Fibroblast of lung (primary cell): ENCODE measurements at regions not wholly inside any gene's neighbourhood (a gene's known extent, or its start where the extent isn't known, plus 50 kb on each side); places are given as distances from the start of the nearest gene placed in this dataset.
"Not testable (repeated sequence)": the region's sequence is repeated elsewhere in the genome, so short reads cannot be mapped to it uniquely, and the experiment has no call there.

Source experiments
- DNase-seq, 2 donors: peaks; one replicate each; pipeline versions ENCODE4 v3.0.0 to v3.0.0-alpha.2; 2010; ENCODE audit warnings: low read depth in 2 of 2
- H2AFZ ChIP-seq: 2 replicates; pipeline ENCODE4 v1.5.1; 2012; ENCODE audit warnings: low read length, control low read depth, inconsistent platforms
- H3K27ac ChIP-seq: 2 replicates; pipeline ENCODE4 v1.5.1; 2011; ENCODE audit warnings: low read length, control low read depth; ENCODE audit not compliant: insufficient read depth
- H3K27me3 ChIP-seq: 2 replicates; pipeline ENCODE4 v1.5.1; 2011; ENCODE audit warnings: mild to moderate bottlenecking, low read length; ENCODE audit not compliant: control insufficient read depth, insufficient read depth
- H3K36me3 ChIP-seq: 2 replicates; pipeline ENCODE4 v1.5.1; 2011; ENCODE audit warnings: low read length; ENCODE audit not compliant: control insufficient read depth, insufficient read depth
- H3K4me1 ChIP-seq: 2 replicates; pipeline ENCODE4 v1.5.1; 2011; ENCODE audit warnings: low read length; ENCODE audit not compliant: control insufficient read depth, insufficient read depth; ENCODE audit errors: extremely low read depth
- H3K4me2 ChIP-seq: 2 replicates; pipeline ENCODE4 v1.5.1; 2011; ENCODE audit warnings: low read length, control low read depth; ENCODE audit not compliant: insufficient read depth; ENCODE audit errors: extremely low read depth
- H3K4me3 ChIP-seq, 4 experiments: fragments of 200-600 bp in 1 of 4; sonication (generic) in 1 of 4; replicated peaks in 1 of 4; 2 replicates each; pipeline ENCODE4 v1.5.1; 2011 to 2016; ENCODE audit warnings: low read length in 4 of 4, low read depth in 3 of 4, mild to moderate bottlenecking in 3 of 4, control low read depth in 2 of 4, inconsistent platforms in 1 of 4, mixed read lengths in 1 of 4; ENCODE audit not compliant: insufficient read depth in 1 of 4; ENCODE audit errors: control extremely low read depth in 1 of 4
- H3K79me2 ChIP-seq: 2 replicates; pipeline ENCODE4 v1.5.1; 2012; ENCODE audit warnings: mild to moderate bottlenecking, low read length, inconsistent platforms; ENCODE audit not compliant: control insufficient read depth, insufficient read depth
- H3K9ac ChIP-seq: 2 replicates; pipeline ENCODE4 v1.5.1; 2011; ENCODE audit warnings: mild to moderate bottlenecking, low read length, control low read depth; ENCODE audit not compliant: insufficient read depth
- H3K9me3 ChIP-seq: 2 replicates; pipeline ENCODE4 v1.5.1; 2012; ENCODE audit warnings: low read depth, low read length; ENCODE audit not compliant: control insufficient read depth, insufficient read depth
- H4K20me1 ChIP-seq: 2 replicates; pipeline ENCODE4 v1.5.1; 2011; ENCODE audit warnings: low read length; ENCODE audit not compliant: control insufficient read depth, insufficient read depth; ENCODE audit errors: extremely low read depth
- EZH2 ChIP-seq: IDR thresholded peaks from 2 replicates; pipeline ENCODE4 v1.5.1; 2012; ENCODE audit warnings: low read length, control low read depth, mild to moderate bottlenecking; ENCODE audit errors: missing control alignments
- TF ChIP-seq, protein P1 (sequence below), 2 donors: IDR thresholded peaks in 1 of 2; conservative IDR thresholded peaks in 1 of 2; 1 replicate in 1 of 2; 2 replicates in 1 of 2; pipeline ENCODE4 v1.5.1; 2011 to 2012; ENCODE audit warnings: low read length in 2 of 2, control low read depth in 1 of 2, inconsistent platforms in 1 of 2, low read depth in 1 of 2, mild to moderate bottlenecking in 1 of 2

DNA sequence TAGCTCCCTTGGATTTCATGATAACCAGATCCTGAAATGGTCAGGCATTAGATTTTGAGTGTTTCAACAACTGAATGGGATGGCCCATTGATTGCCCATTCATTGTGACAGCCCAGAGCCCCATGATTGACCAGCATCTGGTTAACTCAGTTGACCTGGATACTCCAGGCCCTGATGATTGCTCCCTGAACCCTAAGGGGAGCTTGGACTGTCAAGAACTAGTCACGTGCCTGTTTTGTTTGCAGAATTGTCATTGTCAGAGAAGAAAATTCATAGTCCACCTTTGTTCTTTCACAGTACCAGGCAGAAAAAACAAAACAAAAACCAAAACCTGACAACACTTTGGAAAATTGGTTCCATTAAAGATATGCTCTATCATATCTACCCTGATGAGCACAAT, 241.3 kb upstream of the ONECUT1 start:
- H3K9ac ChIP-seq = no peak overlapping the region
- H2AFZ ChIP-seq = no peak overlapping the region
- H3K79me2 ChIP-seq = no peaks in the 10 kb centered on the region
- no peaks in the 10 kb centered on the region for H3K27me3 ChIP-seq
- H3K4me2 ChIP-seq = no peak overlapping the region
- TF ChIP-seq, protein P1, sequence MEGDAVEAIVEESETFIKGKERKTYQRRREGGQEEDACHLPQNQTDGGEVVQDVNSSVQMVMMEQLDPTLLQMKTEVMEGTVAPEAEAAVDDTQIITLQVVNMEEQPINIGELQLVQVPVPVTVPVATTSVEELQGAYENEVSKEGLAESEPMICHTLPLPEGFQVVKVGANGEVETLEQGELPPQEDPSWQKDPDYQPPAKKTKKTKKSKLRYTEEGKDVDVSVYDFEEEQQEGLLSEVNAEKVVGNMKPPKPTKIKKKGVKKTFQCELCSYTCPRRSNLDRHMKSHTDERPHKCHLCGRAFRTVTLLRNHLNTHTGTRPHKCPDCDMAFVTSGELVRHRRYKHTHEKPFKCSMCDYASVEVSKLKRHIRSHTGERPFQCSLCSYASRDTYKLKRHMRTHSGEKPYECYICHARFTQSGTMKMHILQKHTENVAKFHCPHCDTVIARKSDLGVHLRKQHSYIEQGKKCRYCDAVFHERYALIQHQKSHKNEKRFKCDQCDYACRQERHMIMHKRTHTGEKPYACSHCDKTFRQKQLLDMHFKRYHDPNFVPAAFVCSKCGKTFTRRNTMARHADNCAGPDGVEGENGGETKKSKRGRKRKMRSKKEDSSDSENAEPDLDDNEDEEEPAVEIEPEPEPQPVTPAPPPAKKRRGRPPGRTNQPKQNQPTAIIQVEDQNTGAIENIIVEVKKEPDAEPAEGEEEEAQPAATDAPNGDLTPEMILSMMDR (conservative IDR thresholded peaks at IDR 0.05 in 1 of 2, IDR thresholded peaks at IDR 0.05 in 1 of 2; ENCODE audit: low read depth in 1 of 2, low read length in 2 of 2) = no peak
- TF ChIP-seq EZH2 = no peak
- H3K9me3 ChIP-seq = no peaks in the 10 kb centered on the region
- DNase-seq = no peak
- no peaks in the 10 kb centered on the region for H3K4me1 ChIP-seq
- no peak overlapping the region for H3K27ac ChIP-seq
- H3K36me3 ChIP-seq = no peaks in the 10 kb centered on the region
- H4K20me1 ChIP-seq = no peaks in the 10 kb centered on the region
- H3K4me3 ChIP-seq = no peak overlapping the region

DNA sequence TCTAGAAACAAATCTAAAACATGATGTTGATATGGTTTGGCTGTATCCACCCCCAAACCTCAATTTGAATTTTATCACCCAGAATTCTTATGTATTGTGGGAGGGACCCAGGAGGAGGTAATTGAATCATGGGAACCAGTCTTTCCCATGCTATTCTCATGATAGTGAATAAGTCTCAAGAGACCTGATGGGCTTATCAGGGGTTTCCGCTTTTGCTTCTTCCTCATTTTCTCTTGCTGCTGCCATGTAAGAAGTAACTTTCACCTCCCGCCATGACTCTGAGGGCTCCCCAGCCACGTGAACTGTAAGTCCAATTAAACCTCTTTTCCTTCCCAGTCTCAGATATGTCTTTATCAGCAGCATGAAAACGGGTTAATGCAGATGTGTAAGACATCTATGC, 232.7 kb upstream of the ONECUT1 start:
- H3K9me3 ChIP-seq = no peaks in the 10 kb centered on the region
- no peak overlapping the region for H3K4me2 ChIP-seq
- H3K27ac ChIP-seq = no peak overlapping the region
- H4K20me1 ChIP-seq = no peaks in the 10 kb centered on the region
- no peaks in the 10 kb centered on the region for H3K27me3 ChIP-seq
- no peak for DNase-seq
- H2AFZ ChIP-seq = no peak overlapping the region
- no peak overlapping the region for H3K4me3 ChIP-seq
- H3K9ac ChIP-seq = no peak overlapping the region
- no peaks in the 10 kb centered on the region for H3K79me2 ChIP-seq
- no peak for TF ChIP-seq EZH2
- H3K4me1 ChIP-seq = no peaks in the 10 kb centered on the region
- no peaks in the 10 kb centered on the region for H3K36me3 ChIP-seq

DNA sequence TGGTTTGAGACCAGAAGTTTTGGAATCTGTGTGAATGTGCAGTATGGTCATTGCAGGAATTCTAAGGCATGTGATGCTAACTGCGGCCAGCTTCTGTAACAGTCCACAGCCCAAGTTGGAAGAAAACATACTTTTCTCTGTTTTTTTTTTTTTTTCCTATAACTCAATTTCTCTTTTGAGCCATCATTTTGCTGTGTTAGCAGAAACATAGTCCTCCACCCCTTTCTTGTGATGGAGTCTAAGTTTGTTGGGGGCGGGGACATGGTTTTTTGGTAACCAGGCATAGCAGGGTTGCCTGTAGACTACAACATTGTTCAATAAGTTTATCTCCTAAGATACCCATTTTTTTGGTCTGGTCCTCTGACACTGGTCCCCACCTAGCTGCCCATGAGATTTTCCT, 223.2 kb upstream of the ONECUT1 start:
- no peak overlapping the region for H3K4me2 ChIP-seq
- no peak overlapping the region for H3K27ac ChIP-seq
- H2AFZ ChIP-seq = no peak overlapping the region
- H3K9me3 ChIP-seq = no peaks in the 10 kb centered on the region
- no peaks in the 10 kb centered on the region for H3K4me1 ChIP-seq
- no peaks in the 10 kb centered on the region for H3K79me2 ChIP-seq
- no peaks in the 10 kb centered on the region for H3K27me3 ChIP-seq
- H3K9ac ChIP-seq = no peak overlapping the region
- H3K4me3 ChIP-seq = no peak overlapping the region
- DNase-seq = no peak
- H3K36me3 ChIP-seq = no peaks in the 10 kb centered on the region
- TF ChIP-seq EZH2 = no peak
- TF ChIP-seq, protein P1 (conservative IDR thresholded peaks at IDR 0.05 in 1 of 2, IDR thresholded peaks at IDR 0.05 in 1 of 2; ENCODE audit: low read depth in 1 of 2, low read length in 2 of 2) = no peak
- no peaks in the 10 kb centered on the region for H4K20me1 ChIP-seq

DNA sequence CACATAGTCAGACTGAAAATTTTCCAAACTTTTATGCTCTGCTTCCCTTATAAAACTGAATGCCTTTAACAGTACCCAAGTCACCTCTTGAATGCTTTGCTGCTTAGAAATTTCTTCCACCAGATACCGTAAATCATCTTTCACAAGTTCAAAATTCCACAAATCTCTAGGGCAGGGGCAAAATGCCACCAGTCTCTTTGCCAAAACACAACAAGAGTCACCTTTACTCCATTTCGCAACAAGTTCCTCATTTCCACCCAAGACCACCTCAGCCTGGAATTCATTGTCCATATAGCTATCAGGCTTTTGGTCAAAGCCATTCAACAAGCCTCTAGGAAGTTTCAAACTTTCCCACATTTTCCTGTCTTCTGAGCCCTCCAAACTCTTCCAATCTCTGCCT, 221.6 kb upstream of the ONECUT1 start:
- H3K36me3 ChIP-seq, H3K4me1 ChIP-seq, H3K27ac ChIP-seq, H3K9ac ChIP-seq, H3K4me2 ChIP-seq, DNase-seq, H4K20me1 ChIP-seq, H3K9me3 ChIP-seq, H2AFZ ChIP-seq, H3K27me3 ChIP-seq, H3K4me3 ChIP-seq, H3K79me2 ChIP-seq: not testable (repeated sequence)
